PC-3 (cell line): ENCODE measurements at regions not wholly inside any gene's neighbourhood (a gene's known extent, or its start where the extent isn't known, plus 50 kb on each side); places are given as distances from the start of the nearest gene placed in this dataset.

ENCODE experiments used
- CTCF ChIP-seq: fragments of 300-600 bp; sonication (generic); conservative IDR thresholded peaks from 2 replicates; pipeline ENCODE4 v1.5.1; 2017; ENCODE audit warnings: antibody characterized with exemption, low read depth, mild to moderate bottlenecking, low read length
- EZH2 ChIP-seq: fragments of 300-600 bp; sonication (generic); IDR thresholded peaks from one replicate; pipeline ENCODE4 v1.6.1; 2017; ENCODE audit warnings: antibody characterized with exemption, mild to moderate bottlenecking, low read length; ENCODE audit not compliant: unreplicated experiment

- no peak for TF ChIP-seq CTCF
- no peak for TF ChIP-seq EZH2
These were observed 277.9 kb downstream of the TSHZ3 start for GRCh38 chr19:31071136-31071855.
